Islet of Langerhans (tissue), 1 donor: ENCODE measurements at regions not wholly inside any gene's neighbourhood (a gene's known extent, or its start where the extent isn't known, plus 50 kb on each side); places are given as distances from the start of the nearest gene placed in this dataset.
"Not testable (repeated sequence)": the region's sequence is repeated elsewhere in the genome, so short reads cannot be mapped to it uniquely, and the experiment has no call there.

ENCODE experiments used
- FAIRE-seq: peaks from one replicate; lab custom pipeline; 2011; peaks lifted over from hg19 to GRCh38; lab: Jason Lieb, UNC

GRCh38 chr13:37510441-37510840, 88.1 kb downstream of the POSTN start:
- FAIRE-seq: no peak

GRCh38 chr13:37505531-37505930, 93.0 kb downstream of the POSTN start:
- no peak for FAIRE-seq

GRCh38 chr13:37504251-37504650, 94.3 kb downstream of the POSTN start:
- no peak for FAIRE-seq

- FAIRE-seq: no peak
Measured at GRCh38 chr13:37503287-37503686, 95.3 kb downstream of the POSTN start.

- not testable (repeated sequence) for FAIRE-seq
Measured at GRCh38 chr13:37502303-37502993, 96.1 kb downstream of the POSTN start.

- FAIRE-seq: peak; percentile 60
Measured at GRCh38 chr13:37501187-37501586, 97.4 kb downstream of the POSTN start.

DNA sequence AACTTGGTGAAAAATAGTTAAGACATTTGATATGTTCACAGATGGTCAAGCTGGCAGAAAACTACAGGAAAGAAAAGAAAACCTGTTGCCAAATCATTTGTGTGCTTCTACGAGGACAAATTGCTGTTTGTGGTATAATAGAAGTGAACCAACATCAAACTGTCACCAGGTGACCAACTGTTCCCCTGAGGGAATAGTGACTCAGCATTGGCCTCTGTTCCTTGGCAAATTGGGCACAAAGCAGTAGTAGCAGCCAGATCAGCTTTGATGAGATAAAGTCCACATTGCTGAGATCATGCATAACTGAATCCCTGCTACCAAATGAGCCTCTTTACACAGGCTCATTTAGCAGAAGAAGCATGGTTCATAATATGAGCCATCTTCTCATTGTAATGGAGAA, 103.5 kb downstream of the POSTN start:
- peak; percentile 5 for FAIRE-seq

- no peak for FAIRE-seq
Measured at GRCh38 chr13:37493775-37494174, 104.8 kb downstream of the POSTN start.

GRCh38 chr13:37492741-37493514, 105.6 kb downstream of the POSTN start:
- FAIRE-seq: no peak

GRCh38 chr13:37492075-37492474, 106.5 kb downstream of the POSTN start:
- no peak for FAIRE-seq

- no peak for FAIRE-seq
Measured at GRCh38 chr13:37491661-37492060, 106.9 kb downstream of the POSTN start.

DNA sequence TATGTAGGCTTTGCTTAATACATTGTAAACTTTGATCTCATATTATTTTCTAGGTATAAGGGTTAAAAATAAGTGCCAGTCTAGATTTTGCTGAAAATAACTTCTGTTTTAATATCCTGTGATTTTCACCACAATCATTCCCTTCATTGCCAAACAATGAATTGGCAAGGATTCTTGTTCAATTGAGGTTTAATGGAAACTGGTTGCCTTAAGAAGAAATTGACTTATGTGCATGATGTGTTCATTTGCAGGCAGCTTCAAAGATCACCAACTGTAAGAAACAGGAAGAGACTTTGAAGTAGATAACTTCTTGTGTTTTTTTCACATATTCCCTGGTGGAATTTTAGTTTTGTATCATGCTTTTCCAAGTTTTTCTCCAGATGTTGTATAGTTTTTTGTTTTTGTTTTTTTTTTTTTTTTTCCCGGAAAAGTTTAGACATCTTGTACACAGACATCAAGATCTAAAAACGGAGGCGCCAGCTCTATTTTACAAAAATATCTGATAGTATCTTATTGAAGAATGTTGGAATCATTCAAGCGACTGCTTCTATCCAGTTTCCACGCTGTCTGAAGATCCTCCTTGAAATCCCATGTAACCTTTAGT, 108.3 kb downstream of the POSTN start:
- FAIRE-seq: no peak

DNA sequence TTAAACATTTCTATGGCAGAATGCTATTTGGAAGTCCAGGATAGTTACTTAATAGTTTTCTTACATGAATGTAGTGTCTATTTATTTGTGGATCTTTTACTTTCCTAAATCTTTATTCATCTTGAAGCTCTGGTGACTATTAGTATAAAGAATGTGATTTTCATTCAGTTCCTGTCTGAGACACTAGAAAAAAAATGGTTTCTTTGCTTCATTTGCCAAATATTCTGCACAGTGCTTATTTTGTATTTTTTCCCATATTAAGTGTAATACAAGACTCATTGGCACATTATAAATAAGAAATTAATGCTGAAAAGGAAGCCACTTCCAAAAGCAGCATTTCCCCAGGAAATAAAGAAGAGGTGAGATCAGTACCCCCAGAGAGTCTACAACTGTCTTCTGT, 109.8 kb downstream of the POSTN start:
- FAIRE-seq: no peak

DNA sequence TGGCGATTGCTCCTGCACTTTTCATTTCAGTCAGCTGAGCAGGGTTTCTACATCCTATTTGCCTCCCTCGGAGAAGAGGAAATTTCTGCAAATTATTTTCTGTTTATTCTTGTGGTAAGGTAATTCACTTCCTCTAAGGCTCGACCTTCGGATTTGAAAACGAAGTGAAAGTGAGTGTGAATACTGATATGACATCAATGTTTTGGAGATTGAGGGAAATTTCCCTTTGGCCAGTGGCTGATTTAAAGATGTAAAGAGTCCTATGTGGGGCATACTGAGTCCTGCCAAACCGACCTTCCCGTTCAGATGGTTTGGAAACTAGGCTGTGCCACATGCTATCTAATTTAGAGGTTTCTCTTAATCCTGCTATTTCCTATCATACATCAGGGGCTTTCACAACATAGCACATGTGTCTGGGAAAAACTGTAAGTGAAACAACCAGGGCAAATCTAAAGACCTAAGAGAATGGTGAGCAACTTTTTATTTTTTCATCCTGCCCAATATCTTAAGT, 112.3 kb downstream of the POSTN start:
- FAIRE-seq: no peak

DNA sequence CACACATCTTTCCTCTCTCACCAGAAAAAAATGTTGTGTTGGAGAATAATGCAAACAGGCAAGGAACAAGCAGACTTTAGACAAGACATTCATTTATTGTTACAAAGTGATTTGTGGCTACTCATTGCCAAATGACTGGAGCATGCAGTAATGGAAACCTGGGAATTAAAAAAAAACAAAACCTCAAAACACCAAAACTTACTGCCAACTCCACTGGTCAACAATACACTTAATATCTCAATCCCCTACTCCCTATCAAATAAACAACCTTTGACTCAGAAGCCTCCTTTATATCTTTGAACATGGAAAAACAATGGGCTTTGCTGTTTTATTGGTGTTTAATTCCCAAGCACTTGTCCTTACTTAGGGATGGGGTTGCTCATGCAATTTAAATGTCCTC, 112.8 kb downstream of the POSTN start:
- FAIRE-seq: no peak

DNA sequence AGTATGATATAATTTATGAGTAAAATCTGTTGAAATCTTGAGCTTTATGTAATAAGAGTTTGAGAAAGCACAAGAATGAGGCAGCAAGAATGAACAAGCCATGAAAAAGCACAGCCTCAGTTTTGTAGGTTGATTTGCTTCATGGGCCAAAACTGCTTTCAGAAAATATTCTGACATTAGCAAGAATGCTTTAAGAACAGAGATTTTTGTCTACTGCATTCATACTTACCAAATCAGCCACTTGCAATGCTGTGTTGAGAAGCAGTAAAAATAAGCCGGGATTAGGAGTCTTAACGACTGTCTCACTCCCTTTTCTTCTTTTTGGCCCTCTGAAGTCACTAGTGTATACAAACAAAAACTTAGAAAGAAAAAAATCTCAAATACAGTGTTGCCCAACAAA, 114.5 kb downstream of the POSTN start:
- no peak for FAIRE-seq

- FAIRE-seq: no peak
Measured at GRCh38 chr13:37482331-37482730, 116.2 kb downstream of the POSTN start.

DNA sequence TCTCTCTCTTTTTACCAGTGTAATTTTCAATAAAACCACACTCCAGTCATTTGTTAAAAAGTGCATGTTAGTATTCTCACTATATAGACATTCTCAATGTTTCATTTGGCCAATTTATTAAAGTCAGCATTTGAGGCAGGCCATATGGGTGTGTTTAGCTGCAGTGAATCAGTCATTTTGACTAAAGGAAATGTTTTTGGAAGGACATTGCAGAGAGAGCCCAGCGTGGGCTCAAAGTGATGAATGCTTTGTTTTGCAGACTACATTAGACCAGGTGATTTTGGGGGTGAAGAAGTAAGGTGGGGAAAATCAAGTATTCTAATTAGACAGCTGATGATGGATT, 116.7 kb downstream of the POSTN start:
- no peak for FAIRE-seq

DNA sequence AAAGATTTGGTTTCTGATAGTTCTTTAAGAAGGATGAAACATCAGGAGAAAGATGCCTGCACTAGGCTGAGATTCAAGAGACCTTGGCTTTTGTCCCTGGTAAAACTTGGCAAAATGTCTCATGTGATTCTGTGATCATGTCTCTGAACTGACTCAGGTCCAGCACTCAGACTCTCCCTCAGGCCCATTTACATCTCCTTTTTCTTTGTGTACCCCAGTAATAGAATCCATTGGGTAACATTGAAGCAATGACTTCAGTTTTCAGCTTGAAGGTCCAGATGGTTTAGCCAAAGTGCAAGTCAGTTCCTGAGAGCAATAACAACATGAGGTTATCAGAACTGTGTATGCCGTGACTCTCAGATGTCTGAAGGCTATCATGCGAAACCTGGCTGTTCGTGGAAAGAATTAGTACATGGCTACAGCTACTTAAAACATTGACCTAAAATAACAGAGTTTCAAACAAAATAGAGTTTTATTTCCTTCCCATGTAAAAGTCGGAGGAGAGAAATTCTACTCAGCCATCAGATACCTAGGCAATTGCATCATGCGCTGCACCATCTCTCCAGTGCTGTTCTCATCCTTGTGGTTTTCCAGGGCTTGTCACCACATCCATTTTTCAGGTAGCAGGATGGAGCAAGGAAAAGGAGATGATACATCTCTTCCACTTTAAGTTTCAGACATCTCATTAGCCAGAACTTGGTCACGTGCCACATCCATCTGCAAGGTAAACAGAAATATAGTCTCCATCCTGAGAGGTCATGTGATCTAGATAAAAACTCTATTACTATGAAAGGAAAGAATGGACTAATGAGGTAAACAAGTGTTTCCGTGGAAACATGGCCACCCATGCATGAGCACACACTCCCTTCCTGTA, 117.3 kb downstream of the POSTN start:
- FAIRE-seq: no peak

DNA sequence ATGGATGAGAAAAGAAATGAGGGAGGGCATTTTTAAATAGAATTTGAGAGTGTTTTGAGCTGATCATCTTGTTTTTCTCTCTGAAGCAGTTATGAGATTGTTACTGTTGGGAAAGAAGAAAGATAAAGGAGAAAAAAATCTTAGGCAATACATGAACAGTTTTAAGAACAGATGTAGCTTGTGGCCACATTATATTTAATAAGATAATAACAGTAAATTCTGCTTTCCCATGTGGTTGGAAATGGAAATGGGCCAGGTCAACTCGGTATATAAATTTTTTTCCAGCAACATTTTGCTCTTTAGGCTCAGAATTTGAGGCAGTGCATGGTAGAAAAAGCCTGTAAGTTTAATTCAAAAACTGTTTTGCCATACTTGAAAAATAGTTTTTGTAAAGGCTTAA, 118.7 kb downstream of the POSTN start:
- no peak for FAIRE-seq

- FAIRE-seq: no peak
Measured at GRCh38 chr13:37476874-37477273, 121.7 kb downstream of the POSTN start.

DNA sequence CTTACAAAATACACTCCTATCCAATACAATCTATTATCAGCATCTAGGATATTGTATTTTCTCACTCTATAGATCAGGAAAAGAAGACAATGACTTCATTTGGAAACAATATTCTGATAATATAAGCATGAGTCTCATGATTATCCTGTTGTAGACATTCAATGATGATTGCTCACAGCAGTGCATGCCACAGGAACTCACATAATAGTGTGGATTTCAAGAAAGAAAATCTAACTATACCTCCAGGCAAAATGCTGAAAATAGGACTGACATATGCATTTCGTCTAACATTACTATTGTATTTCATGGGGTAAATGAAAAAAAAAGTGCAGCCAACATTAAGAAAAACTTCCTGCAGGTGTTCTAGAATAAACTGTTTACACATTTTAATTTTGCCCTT, 122.6 kb downstream of the POSTN start:
- FAIRE-seq: no peak
